ENCODE measurements at regions not wholly inside any gene's neighbourhood (a gene's known extent, or its start where the extent isn't known, plus 50 kb on each side); places are given as distances from the start of the nearest gene placed in this dataset.

DNA sequence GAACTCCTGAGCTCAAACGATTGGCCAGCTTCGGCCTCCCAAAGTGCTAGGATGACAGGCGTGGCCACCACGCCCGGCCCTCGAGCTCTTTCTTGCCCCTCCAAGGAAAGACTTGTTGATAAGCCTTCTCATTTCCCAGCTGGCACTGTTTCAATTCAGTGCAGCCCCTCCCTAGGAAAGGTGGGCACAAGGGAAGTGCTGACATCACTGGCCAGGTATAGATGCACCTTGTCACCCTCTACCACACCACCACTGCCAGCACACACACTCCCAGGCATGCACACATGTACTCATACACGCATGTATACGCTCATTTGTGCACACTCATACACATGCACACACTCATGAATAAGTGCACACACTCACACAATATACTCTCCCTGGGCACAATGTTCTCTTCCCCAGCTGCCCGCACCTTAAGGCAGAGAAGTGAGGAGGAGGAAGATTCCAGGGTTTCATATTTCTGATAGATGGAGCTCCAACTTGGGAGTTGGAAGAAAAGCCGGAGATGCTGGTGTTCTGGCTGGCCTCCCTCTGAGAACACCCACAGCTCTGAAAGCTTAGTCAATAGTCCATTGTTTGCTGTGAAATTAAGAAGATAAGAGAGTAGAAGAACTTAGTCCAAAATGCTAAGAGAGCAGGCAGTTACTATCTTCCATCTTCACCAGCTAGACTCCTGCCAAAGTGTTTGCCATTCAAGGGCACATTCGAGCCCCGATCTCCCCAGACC lies 196.7 kb downstream of the FOXO1 start:
- DNase-seq (ENCODE audit: low read depth) = no peak

DNA sequence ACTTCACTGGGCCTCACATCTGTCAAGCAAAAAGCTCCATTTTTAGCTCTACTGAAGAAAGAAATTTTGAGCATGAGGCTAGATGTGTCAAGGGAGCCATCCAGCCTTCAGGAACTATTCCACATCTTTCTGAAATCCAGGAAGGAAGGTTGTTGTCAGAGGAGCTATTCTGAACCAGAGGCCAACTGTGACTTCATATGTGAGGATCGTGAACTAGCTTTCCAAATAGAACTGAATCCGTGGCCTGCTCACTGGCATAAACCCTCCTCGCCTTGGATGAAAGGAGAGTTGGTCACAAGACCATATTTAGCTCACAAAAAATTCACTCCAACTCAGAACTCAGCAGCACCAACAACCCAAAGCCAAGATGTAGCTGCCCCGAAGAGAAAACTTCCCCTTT lies 195.8 kb downstream of the FOXO1 start:
- no peak for DNase-seq (ENCODE audit: low read depth)

DNA sequence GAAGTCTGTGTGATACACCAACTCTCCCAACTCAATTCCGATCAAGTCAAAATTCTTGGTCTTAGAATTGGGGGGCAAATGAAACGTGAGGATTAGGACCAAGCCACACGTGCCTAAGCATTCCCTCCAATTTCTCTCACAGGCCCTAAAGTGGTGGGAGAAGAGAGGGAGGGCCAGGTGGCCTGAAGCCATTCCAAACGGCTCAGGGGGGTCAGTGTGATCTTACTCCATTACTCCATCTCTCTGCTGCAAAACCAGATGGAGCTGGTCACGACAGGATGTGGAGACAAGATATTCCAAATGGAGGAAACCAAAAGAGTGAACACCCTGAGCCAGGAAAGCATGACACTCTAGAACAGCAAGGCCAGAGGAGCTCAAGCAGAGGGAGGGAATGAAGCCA lies 195.4 kb downstream of the FOXO1 start:
- DNase-seq (ENCODE audit: low read depth) = no peak

DNA sequence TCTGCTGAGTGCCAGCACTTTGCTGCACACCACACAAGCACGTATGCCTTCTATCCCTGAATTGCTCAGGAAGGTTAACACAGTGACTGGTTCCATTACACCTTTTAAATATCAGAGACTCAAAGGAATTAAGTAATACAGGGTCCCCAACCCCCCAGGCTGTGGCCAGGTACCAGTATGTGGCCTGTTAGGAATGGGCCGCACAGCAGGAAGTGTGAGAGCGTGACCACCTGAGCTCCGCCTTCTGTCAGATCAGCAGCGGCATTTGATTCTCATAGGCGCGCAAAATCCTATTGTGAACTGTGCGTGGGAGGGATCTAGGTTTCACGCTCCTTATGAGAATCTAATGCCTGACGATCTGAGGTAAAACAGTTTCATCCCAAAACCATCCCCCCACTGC lies 194.5 kb downstream of the FOXO1 start:
- no peak for DNase-seq (ENCODE audit: low read depth)

DNA sequence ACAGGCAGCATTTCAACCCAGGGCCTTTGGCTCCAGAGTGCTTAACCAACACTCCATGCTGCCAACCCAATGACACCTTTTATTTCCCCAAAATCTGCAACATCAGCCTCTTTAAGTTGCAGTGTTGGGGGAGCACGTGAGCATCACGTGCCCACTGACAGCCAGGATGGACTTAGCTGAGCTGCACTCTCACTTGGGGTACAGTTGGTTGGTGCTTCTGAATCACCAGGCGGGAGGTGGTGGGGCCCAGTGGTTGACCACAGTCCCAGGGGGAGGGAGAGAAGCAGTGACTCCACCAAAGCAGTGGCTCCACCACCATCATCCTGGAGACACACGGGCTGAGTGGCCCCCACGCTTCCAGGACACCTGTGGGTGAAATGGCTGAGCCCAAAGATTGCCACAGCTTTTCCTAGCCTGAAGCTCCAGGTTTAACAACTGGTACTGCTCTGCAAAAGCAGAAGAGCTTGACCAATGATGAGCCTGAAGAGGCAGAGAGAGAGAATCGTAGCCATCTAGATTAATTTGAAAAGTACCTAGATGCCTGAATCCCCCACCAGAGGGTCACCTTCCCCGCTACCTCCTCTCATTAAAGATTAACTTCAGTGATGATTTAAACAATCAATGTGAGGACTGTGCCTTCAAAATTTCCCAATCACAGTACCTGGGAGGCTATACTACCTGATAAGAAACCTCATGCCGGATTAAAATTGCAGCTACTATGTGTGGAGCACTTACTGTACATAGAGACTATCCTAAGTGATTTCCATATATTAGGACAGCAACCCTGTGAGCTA lies 193.8 kb downstream of the FOXO1 start:
- DNase-seq (ENCODE audit: low read depth) = no peak

DNA sequence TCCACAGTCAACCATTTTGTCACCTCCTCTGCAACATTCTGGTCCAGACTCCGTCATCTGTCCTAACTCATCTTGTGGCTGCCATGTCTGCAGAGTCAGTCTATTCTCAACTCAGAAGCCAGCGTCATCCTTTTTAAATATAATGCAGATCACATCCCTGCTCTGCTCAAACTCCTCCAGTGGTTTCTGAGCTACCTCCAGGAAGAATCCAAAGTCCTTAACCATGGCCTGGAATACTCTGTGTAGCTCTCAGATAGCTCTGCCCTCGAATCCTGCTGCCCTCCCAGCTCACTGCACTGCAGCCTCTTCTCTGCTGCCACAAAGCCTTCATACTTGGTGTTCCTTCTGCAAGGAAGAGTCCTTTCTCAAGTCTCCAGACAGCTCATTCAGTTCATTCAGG lies 190.8 kb downstream of the FOXO1 start:
- no peak for DNase-seq (ENCODE audit: low read depth)

DNA sequence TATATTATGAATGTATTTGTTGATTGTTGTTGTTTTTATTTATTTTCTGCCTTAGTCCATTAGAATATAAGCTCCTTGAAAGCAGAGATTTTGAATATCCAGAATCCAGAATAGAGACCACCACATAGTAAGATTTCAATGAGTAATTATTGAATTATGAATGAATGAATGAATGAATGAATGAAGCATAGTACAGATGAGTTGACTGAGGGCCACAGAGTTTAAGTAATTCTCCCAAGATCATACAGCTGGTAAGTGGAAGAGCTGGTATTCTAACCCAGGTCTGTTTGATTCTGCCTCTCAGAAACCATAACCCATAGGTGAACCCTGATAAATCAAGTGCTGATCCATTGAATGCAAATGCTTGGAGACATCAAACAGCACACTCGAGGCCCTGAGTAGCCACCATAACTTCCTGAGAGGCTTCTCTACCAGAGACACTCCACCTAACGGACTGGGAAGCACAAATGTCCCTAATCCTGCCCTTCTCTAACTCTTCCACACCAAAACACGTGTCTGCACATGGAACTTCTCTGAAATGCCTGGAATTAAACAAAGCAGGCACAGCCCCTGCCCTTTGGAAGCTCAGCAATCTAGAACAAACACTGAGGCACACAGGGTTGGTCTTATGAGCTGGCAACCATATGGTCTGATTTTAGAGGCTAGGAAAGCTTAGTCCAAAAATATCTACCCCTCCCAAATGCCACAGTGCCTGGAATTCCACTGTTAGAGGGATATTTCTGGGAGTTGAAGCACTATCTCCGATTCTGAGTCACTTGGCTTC lies 190.1 kb downstream of the FOXO1 start:
- peak; percentile 28 for DNase-seq (ENCODE audit: low read depth)

DNA sequence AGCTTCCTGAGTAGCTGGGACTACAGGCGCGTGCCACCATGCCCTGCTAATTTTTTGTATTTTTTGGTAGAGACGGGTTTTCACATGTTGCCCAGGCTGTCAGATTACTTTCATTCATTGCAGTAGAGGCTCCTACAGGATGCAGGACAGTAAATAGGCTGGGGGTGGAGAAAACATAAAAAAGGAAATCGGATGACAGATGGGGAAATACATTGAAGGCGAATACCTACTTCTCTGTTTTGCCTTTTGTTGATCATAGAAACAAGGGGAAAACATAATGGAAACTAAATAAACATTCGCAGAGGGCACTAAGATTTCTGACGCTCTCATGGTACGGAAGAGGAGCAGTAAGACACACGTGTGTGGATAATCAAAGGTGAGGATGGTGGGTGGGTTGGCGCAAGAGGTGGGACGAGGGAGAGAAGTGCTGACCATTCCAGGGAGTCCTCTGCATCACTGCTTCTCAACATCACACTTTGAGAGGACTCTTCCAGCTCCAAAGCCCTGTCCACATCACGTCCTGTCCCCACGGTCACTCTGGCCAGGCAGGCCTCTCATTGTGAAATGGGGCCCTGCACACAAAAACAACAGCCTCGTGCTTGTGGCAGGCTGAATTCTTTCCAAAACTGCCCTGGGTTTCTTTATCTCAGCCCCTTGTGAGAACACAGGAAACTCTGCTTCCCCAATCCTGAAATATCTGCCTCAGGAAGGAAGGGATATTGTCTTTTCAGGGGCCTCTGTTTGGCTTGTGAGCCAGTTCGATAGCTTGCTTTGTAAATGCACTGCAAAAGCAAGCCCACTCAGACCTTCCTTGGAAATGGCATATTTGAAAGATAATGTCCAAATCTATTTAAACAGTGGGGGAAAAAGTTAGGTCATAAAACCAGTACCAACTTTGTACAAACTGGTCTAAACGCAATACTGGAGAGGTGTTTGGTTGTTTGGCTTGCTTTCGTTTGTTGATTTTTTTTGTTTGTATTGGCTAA lies 188.5 kb downstream of the FOXO1 start:
- no peak for DNase-seq (ENCODE audit: low read depth)

DNA sequence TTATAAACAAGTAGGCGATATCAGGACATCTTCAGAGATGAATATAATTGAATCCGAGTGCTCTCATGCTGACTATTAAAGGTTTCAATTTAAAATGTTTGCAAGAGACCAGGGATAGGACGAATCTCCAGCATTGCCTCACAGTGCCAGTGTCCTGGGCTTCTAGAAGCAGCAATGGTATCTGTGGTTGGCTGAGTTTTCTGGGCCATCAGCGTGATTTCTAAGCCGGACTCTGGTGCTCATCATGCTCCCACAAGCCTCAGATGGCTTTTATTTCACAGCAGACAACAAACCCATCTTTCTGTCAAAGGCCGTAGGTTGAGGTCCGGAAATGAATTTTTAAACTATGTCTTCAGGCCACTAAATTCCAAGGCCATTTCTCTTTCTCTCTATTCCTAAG lies 187.7 kb downstream of the FOXO1 start:
- DNase-seq (ENCODE audit: low read depth) = no peak

DNA sequence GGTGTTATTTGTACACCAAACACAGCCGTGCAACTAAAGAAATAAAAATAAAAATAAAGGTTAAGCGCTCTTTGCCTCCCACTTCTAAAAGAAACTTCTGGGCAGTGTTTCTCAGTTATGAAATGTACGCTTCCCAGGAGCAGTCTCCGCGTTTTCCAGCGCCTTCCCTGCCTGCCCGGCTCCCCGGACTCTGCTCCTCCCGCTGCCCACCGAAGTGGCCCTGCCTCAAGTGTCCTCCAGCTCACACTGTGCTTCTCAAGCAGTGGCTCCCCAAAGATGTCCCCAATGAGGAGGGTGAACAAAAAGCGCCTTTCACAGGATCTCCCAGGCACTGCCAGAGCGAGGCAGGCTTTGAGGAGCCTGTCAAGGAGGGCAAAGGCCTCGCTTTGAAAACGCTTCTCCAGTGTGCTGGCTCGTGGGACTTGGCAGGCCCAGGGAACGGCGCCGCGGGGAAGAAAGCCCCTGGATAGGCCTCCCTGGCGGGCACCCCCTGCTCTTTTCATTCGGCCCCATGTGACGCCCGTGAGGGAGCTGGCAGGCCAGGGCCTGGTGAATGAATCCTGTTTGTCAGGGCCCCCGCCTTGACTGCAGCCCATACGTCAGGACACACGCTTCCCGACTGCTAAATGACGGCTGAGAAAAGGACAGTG lies 187.1 kb downstream of the FOXO1 start:
- DNase-seq (ENCODE audit: low read depth) = no peak

DNA sequence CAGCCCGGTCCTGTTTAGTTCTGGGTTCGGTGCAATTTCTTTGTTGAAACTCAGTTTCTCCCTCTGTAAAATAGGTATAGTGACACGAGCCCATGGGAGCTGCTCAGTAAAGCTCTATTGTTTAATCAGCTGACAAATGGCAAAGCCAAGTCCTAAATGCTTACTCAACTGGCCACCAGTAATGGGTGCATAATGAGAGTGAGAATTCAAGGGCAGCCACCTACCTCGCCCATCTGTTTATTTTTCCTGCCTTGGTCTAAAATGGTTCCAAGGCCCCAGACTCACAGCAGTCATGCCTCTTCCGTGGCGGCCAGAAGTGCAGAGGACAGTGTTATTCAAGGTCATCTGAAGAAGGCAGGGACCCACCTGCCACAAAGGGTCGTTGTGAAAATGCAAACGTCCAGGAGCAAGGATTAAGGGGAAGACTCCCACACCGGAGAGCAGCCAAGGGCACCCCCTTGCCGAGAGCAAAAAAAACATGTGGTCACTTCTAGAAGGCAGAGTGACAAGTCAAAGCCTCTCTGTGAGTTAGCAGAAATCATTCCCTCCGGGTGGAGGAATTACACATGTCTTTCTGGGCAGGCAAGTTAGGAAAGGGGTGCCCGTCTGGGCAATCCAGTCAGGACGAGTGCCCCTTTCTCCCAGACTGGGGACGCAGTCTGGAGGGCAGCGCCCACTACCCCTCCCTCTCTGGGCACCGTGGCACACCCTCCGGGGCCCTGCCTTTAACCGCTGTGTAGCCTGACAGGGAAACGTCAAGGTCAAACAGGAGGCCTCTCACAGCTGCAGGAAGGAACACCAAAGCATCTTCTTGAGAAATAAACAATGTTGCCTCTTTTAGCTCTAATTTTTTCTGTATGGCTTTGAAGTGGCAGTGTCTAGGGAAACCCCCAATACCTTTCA lies 186.2 kb downstream of the FOXO1 start:
- DNase-seq (ENCODE audit: low read depth) = no peak

DNA sequence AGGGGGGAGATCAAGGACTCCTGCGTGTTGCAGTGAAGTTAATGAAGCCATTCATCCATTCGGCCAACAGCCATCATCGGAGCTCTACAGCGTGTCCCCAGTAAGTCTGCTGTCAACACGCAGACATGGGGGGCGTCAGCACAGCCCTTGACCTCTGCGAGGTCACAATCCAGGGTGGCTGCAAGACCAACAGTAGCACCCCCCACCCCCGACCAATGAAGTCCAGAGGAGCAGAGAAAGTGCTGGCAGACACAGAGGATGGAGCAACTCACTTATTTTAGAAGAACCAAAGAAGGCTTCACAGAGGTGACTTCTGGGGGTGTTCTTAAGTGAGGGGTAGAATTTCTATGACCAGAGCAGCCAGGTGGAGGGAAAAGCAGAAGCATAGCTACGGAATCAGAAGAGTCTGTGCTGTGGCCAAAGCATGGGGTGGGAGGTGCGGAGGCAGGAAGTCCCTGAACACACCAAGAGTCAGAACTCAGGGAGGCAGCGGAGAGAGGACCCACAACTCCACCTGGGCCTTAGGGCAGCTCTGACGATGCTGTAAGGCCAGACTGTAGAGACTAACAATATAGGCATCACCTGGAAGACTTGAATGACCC lies 185.4 kb downstream of the FOXO1 start:
- DNase-seq (ENCODE audit: low read depth) = no peak

DNA sequence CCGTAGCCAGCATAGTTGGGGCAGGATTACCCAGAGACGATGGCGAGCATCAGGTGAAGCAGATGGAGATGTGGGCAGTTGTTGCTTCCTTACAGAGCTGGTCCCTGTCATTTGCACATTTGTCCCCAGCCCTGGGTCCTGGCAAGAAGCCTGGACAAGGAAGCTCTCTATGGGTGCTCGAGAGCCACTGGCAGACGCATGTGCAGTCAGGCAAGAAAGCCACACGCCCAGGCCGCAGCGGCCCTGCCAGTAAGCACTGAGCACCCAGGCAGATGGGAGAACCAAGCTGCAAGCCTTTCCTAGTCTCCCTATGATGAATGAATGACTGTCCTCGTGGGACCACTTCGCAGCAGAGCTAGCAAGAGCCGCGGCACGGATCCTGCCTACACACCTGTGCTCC lies 182.8 kb downstream of the FOXO1 start:
- DNase-seq (ENCODE audit: low read depth) = no peak

DNA sequence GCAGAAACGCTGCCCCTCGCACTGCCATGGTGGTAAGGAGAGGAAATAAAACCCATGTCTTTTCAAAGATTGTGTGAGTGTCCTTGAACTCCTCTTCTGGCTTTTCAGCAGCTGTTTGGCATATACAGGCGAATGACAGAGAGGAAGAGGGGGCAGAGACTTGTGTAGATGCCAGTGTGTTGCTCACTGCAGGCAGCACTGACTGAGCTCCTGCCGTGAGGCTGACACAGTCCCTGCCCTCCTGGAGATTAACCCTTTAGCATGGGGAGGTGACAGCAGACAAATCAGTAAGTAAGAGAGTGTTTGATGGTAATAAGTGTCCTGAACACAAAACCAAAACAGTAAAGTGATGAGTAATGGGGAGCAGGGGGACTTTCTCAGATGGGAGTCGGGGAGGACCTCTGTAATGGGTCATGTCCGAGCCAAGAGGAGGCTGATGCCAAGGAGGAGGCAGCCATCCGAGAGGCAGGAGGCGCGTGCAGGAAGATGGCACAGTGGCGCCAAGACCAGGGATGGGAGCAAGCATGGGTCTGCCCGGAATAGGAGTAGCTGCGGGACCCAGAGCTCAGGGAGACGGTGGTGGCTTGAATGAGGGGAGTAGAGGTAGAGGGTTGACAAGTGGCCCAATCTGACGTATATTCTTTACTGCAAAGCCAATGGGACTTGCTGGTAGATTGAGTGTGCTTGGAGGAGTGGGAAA lies 182.2 kb downstream of the FOXO1 start:
- DNase-seq (ENCODE audit: low read depth) = no peak

DNA sequence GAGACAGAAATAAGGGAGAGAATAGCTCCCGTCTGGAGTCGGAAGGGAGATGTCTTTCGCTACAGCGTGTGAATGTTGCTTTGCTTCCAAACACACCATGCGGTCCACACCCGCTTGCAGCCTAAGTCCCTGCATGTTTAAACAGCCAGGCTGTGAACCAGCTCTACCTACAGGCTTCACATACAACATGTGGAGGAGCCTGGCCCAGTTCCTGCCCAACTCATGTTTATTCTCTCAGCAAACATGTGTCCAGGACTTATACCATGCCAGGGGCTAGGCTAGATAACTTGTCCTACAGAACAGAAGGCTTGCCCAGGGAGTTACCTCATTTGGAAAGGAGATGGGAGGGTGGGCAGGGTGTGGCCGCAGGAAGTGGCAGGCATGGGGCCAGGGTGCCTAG lies 181.5 kb downstream of the FOXO1 start:
- DNase-seq (ENCODE audit: low read depth) = no peak

DNA sequence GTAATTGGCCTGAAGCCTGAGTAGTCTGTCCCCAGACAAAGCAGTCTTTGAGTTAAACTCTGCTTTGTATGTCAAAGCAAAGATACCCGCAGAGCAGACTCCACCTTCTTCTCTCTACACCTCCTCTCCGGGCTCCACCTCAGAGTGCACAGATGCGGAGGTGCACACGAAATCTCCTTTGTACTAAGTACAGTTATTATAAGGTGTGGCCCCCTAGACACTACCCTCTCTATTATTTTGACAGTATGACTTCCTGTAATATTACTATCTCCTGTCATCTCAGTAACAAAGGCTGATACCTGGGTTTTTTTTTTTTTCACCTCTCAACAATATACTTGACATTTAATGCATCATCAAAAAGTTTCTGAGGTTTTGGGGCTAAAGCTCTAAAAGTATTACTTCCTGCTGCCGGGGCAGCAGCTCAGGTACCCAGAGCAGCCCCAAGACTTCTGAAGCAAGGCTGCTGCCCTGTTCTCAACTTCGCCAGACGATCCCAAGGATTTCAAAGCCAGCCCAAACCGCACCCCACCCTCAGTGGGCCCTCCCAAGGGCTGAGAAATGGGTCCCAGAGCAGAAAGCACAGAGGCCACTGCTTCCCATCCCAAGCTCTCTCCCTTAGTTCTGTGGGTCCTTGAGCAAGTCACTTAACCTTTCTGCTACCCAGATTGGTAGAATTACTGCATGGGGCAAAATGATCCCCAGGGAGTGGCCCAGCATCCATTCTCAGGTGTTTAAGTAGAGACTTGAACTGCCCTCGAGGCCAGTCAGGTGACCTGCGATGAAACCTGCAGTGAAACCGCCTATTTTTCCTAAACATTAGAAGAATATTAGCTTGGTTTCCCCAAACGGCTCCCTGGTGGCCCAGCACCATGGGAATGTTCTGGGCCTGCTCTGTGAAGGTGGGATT lies 180.6 kb downstream of the FOXO1 start:
- DNase-seq (ENCODE audit: low read depth) = no peak

DNA sequence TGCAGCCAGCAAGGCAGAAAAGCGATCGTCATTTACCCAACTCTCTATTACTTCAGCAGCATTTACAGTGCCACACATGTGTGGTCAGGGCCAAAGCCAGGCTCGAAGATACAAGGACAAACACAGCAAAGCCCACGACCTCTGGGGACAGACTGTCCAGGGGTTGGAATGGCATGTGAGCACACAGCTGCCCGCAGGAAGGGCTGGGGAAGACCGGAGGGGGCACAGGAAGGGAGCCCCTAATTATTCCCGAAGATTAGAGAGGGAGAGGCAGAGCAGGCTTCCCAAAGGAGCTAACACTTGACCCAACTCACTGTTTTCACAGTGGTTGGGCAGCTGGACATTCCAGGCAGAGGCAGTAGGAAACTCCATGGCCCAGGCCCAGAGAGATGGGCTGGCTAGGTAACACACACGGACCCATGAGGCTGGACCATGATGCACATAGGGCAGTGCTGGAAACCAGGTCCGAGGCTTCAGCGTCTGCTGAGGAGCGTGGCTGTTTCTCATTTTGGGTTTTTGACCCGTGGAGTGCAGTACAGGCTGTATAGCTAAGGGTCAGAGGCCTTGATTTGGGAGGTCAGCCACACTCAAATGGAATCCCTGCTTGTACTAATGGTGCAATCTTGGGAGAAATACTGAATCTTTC lies 179.8 kb downstream of the FOXO1 start:
- DNase-seq (ENCODE audit: low read depth) = no peak

Data from HT1080 (cell line).